ENCODE measurements at regions not wholly inside any gene's neighbourhood (a gene's known extent, or its start where the extent isn't known, plus 50 kb on each side); places are given as distances from the start of the nearest gene placed in this dataset.
A peak's percentile ranks its signal among the peaks of the same experiment; 100 is the strongest.

GRCh38 chr22:48888466-48889208, 939.0 kb downstream of the BRD1 start:
- H3K9me3 ChIP-seq (ENCODE audit: control insufficient read depth, insufficient read depth, low read depth, low read length), result no peaks in the 10 kb centered on the region
- POLR2A ChIA-PET, result no interaction called here
- no peaks in the 10 kb centered on the region for H3K36me3 ChIP-seq (ENCODE audit: control insufficient read depth in 2 of 2, insufficient read depth in 1 of 2, low read length in 2 of 2)
- H3K27ac ChIP-seq (ENCODE audit: extremely low read depth, low read depth, low read length), result no peak overlapping the region
- no peak overlapping the region for H3K4me3 ChIP-seq (ENCODE audit: low read depth, low read length)
- TF ChIP-seq ZNF571 (tag by site-specific recombination; IDR thresholded peaks at IDR 0.05), result no peak
- TF ChIP-seq HOXA7 (CRISPR knock-in tag; IDR thresholded peaks at IDR 0.05; ENCODE audit: borderline replicate concordance), result no peak
- TF ChIP-seq ZNF184 (tag by site-specific recombination; IDR thresholded peaks at IDR 0.05), result no peak
- no peak for TF ChIP-seq ZNF292 (tag by site-specific recombination; IDR thresholded peaks at IDR 0.05; ENCODE audit: borderline replicate concordance, low read depth)
- CTCF ChIA-PET, result no interaction called here
- H3K4me1 ChIP-seq (ENCODE audit: control insufficient read depth, insufficient read depth, low read length), result no peaks in the 10 kb centered on the region

- CTCF ChIA-PET, result no interaction called here
- TF ChIP-seq ZBTB17 (tag by site-specific recombination; IDR thresholded peaks at IDR 0.05), result peak; percentile 96
- TF ChIP-seq ZNF366 (tag by site-specific recombination; conservative IDR thresholded peaks at IDR 0.05), result peak; percentile 66
- TF ChIP-seq ZNF302 (tag by site-specific recombination; IDR thresholded peaks at IDR 0.05; ENCODE audit: low read depth), result no peak
- TF ChIP-seq ZNF830 (tag by site-specific recombination; IDR thresholded peaks at IDR 0.05; ENCODE audit: low read depth), result no peak
- TF ChIP-seq ZNF704 (tag by site-specific recombination; IDR thresholded peaks at IDR 0.05), result 0 out of 2 replicates have a peak, but pooled peaks have one; percentile 46
- 0 out of 2 replicates have a peak, but pooled peaks have one; percentile 17 for TF ChIP-seq ZNF571 (tag by site-specific recombination; IDR thresholded peaks at IDR 0.05)
- TF ChIP-seq ZNF398 (tag by site-specific recombination; IDR thresholded peaks at IDR 0.05), result no peak
- TF ChIP-seq ZNF600 (tag by site-specific recombination; IDR thresholded peaks at IDR 0.05), result no peak
- no peak for TF ChIP-seq REPIN1 (tag by site-specific recombination; IDR thresholded peaks at IDR 0.05; ENCODE audit: low read depth)
- no peak for TF ChIP-seq ZNF214 (tag by site-specific recombination; IDR thresholded peaks at IDR 0.05; ENCODE audit: borderline replicate concordance)
- no peak for TF ChIP-seq ZNF837 (tag by site-specific recombination; IDR thresholded peaks at IDR 0.05)
- TF ChIP-seq ZNF350 (tag by site-specific recombination; IDR thresholded peaks at IDR 0.05), result no peak
- peak; percentile 98 for TF ChIP-seq ZFHX2 (tag by site-specific recombination; conservative IDR thresholded peaks at IDR 0.05)
- no peak for TF ChIP-seq ZNF776 (tag by site-specific recombination; IDR thresholded peaks at IDR 0.05; ENCODE audit: borderline replicate concordance)
- TF ChIP-seq ZNF610 (tag by site-specific recombination; IDR thresholded peaks at IDR 0.05; ENCODE audit: borderline replicate concordance), result no peak
- no peak for TF ChIP-seq ZEB2 (tag by site-specific recombination; IDR thresholded peaks at IDR 0.05)
- no peak for TF ChIP-seq ZNF19 (tag by site-specific recombination; IDR thresholded peaks at IDR 0.05; ENCODE audit: low read depth)
- TF ChIP-seq ZNF843 (tag by site-specific recombination; IDR thresholded peaks at IDR 0.05), result no peak
- no peak for TF ChIP-seq ZNF791 (tag by site-specific recombination; IDR thresholded peaks at IDR 0.05)
- TF ChIP-seq ZNF548 (tag by site-specific recombination; IDR thresholded peaks at IDR 0.05), result no peak
- no peak for TF ChIP-seq ZNF10 (tag by site-specific recombination; IDR thresholded peaks at IDR 0.05)
- TF ChIP-seq TRIM28 (IDR thresholded peaks at IDR 0.05; ENCODE audit: borderline replicate concordance, low read length), result no peak
- TF ChIP-seq EGR2 (tag by site-specific recombination; IDR thresholded peaks at IDR 0.05; ENCODE audit: low read depth), result peak; percentile 100
- TF ChIP-seq ZFP37 (tag by site-specific recombination; IDR thresholded peaks at IDR 0.05), result no peak
- no peak for TF ChIP-seq ZNF211 (tag by site-specific recombination; IDR thresholded peaks at IDR 0.05; ENCODE audit: low read depth)
- TF ChIP-seq ZNF544 (tag by site-specific recombination; IDR thresholded peaks at IDR 0.05), result no peak
- TF ChIP-seq ZNF174 (tag by site-specific recombination; IDR thresholded peaks at IDR 0.05), result no peak
- no peak for TF ChIP-seq ZNF239 (tag by site-specific recombination; IDR thresholded peaks at IDR 0.05)
Observed at GRCh38 chr22:48887394-48888332, 940.0 kb downstream of the BRD1 start.

More at GRCh38 chr22:48887394-48888332, 940.0 kb downstream of the BRD1 start:
- no peak overlapping the region for H3K4me3 ChIP-seq (ENCODE audit: low read depth, low read length)
- no peaks in the 10 kb centered on the region for H3K36me3 ChIP-seq (ENCODE audit: control insufficient read depth in 2 of 2, insufficient read depth in 1 of 2, low read length in 2 of 2)
- H3K9me3 ChIP-seq (ENCODE audit: control insufficient read depth, insufficient read depth, low read depth, low read length), result no peaks in the 10 kb centered on the region
- H3K4me1 ChIP-seq (ENCODE audit: control insufficient read depth, insufficient read depth, low read length), result no peaks in the 10 kb centered on the region
- H3K27ac ChIP-seq (ENCODE audit: extremely low read depth, low read depth, low read length), result no peak overlapping the region
- POLR2A ChIA-PET, result no interaction called here
